ENCODE measurements at regions not wholly inside any gene's neighbourhood (a gene's known extent, or its start where the extent isn't known, plus 50 kb on each side); places are given as distances from the start of the nearest gene placed in this dataset.

DNA sequence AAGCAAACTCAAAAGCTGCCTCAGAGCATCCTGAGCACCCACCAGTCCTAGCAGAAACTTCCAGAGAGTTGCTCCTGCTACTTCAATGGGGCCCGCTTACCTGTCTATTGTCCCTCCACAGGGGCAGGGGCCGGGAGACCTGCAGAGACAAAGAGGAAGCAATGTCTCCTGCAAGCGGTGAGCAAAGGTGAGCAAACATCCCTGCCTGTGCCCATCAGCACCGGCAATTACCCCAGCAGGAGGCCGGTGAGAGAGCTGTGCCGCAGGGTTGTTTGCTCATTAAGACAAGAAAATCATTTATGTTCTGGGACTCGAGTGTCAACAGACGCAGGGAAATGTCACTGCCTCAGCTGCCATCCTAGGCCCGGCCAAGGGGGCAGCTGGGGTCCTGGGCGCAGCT lies 53.8 kb upstream of the TARDBP start:
- TF ChIP-seq CTCF (IDR thresholded peaks at IDR 0.05; ENCODE audit: borderline replicate concordance, extremely low read depth, low read length, poor library complexity, severe bottlenecking) (no peak), EZH2 (IDR thresholded peaks at IDR 0.05; ENCODE audit: borderline replicate concordance, low read depth, low read length, severe bottlenecking) (no peak)

Measured in DND-41 (cell line).